SK-N-MC (cell line): ENCODE measurements at regions not wholly inside any gene's neighbourhood (a gene's known extent, or its start where the extent isn't known, plus 50 kb on each side); places are given as distances from the start of the nearest gene placed in this dataset.

Source experiments
- EZH2 ChIP-seq: fragments of 200-600 bp; sonication (generic); IDR thresholded peaks from one replicate; pipeline ENCODE4 v1.6.1; 2017; ENCODE audit warnings: antibody characterized with exemption
- FOXP2 ChIP-seq: optimal IDR thresholded peaks from 2 replicates; pipeline ENCODE3; 2011; ENCODE audit warnings: mild to moderate bottlenecking, moderate library complexity; ENCODE audit not compliant: insufficient read depth; ENCODE audit errors: extremely low read length, control extremely low read depth
- POLR2AphosphoS5 ChIP-seq: IDR thresholded peaks from 2 replicates; pipeline ENCODE4 v1.6.1; 2012; ENCODE audit warnings: mild to moderate bottlenecking, low read depth, low read length, borderline replicate concordance

DNA sequence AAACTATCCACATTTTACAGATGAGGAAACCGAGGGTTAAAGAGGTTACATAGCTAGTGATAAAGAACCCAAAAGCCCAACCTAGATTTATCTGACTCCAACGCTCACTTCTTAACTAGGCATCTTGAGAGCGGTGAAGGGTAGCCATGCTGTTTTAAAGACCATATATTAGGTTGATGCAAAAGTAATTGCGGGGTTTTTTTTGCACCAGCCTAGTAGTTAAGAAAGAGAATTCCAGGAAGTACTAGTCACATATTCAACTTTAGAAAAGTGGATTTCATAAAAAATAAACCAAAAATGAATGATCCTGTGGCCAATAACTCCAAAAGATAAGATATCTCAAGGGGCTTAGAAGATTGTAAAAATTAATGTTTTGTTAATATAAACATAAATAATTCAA is 162.1 kb downstream of the GLUL start:
- TF ChIP-seq POLR2AphosphoS5 (no peak), EZH2 (no peak), FOXP2 (no peak)
